GM23338 (cell line): ENCODE measurements at regions not wholly inside any gene's neighbourhood (a gene's known extent, or its start where the extent isn't known, plus 50 kb on each side); places are given as distances from the start of the nearest gene placed in this dataset.
A peak's percentile ranks its signal among the peaks of the same experiment; 100 is the strongest.

Experiments used
- ATAC-seq: fragments of 200-7000 bp; cut with Tn5 transposase; 3 replicates; pipeline ENCODE4 v1.9.1; 2020
- DNase-seq: peaks from one replicate; pipeline ENCODE4 v3.0.0-alpha.2; 2015; ENCODE audit warnings: low spot score
- H2AFZ ChIP-seq: fragments of 200-600 bp; sonication (generic); 2 replicates; pipeline ENCODE4 v1.8.0; 2016; ENCODE audit warnings: antibody characterized with exemption, mild to moderate bottlenecking, moderate library complexity
- H3F3A ChIP-seq: fragments of 200-600 bp; sonication (generic); replicated peaks from 2 replicates; pipeline ENCODE4 v1.8.0; 2017; ENCODE audit warnings: antibody characterized with exemption, mixed run types, low read depth
- H3K27ac ChIP-seq: fragments of 200-600 bp; sonication (generic); 2 replicates; pipeline ENCODE4 v1.6.1; 2016; ENCODE audit warnings: low read depth
- H3K27me3 ChIP-seq: fragments of 200-600 bp; sonication (generic); 2 replicates; pipeline ENCODE4 v1.8.0; 2016; ENCODE audit warnings: mild to moderate bottlenecking, mixed run types, moderate library complexity; ENCODE audit not compliant: insufficient read depth
- H3K36me3 ChIP-seq: fragments of 200-600 bp; sonication (generic); 2 replicates; pipeline ENCODE4 v1.8.0; 2016; ENCODE audit warnings: mild to moderate bottlenecking; ENCODE audit not compliant: insufficient read depth
- H3K4me1 ChIP-seq: fragments of 200-600 bp; sonication (generic); 2 replicates; pipeline ENCODE4 v1.8.0; 2016; ENCODE audit warnings: mild to moderate bottlenecking, moderate library complexity; ENCODE audit not compliant: insufficient read depth
- H3K4me2 ChIP-seq: fragments of 200-600 bp; sonication (generic); 2 replicates; pipeline ENCODE4 v1.7.1; 2017; ENCODE audit warnings: mixed run types
- H3K4me3 ChIP-seq: fragments of 200-600 bp; sonication (generic); 2 replicates; pipeline ENCODE4 v1.6.1; 2016; ENCODE audit warnings: mixed run types
- H3K79me2 ChIP-seq: fragments of 200-600 bp; sonication (generic); replicated peaks from 2 replicates; pipeline ENCODE4 v1.8.0; 2017; ENCODE audit warnings: mild to moderate bottlenecking; ENCODE audit not compliant: insufficient read depth
- H3K9me2 ChIP-seq: fragments of 200-600 bp; sonication (generic); 2 replicates; pipeline ENCODE4 v1.8.0; 2017; ENCODE audit not compliant: insufficient read depth
- H4K20me1 ChIP-seq: fragments of 200-600 bp; sonication (generic); replicated peaks from 2 replicates; pipeline ENCODE4 v1.8.0; 2017; ENCODE audit warnings: mild to moderate bottlenecking; ENCODE audit not compliant: insufficient read depth
- H3K27ac Mint-ChIP-seq: 2 replicates; pipeline ENCODE4 v1.8.0; 2020; ENCODE audit warnings: inconsistent platforms, mild to moderate bottlenecking, moderate library complexity, mixed read lengths
- H3K27me3 Mint-ChIP-seq: 3 replicates; pipeline ENCODE4 v1.8.0; 2022; ENCODE audit warnings: low read depth, mild to moderate bottlenecking, moderate library complexity, mixed read lengths, inconsistent platforms; ENCODE audit not compliant: insufficient read depth, poor library complexity
- H3K36me3 Mint-ChIP-seq: 3 replicates; pipeline ENCODE4 v1.8.0; 2021; ENCODE audit warnings: low read depth, mild to moderate bottlenecking, inconsistent platforms, moderate library complexity, mixed read lengths
- H3K4me1 Mint-ChIP-seq: 3 replicates; pipeline ENCODE4 v1.8.0; 2020; ENCODE audit warnings: mild to moderate bottlenecking, inconsistent platforms, mixed read lengths
- H3K4me3 Mint-ChIP-seq: 3 replicates; pipeline ENCODE4 v1.8.0; 2021; ENCODE audit warnings: moderate library complexity, mild to moderate bottlenecking, inconsistent platforms, mixed read lengths
- H3K9me3 Mint-ChIP-seq: 3 replicates; pipeline ENCODE4 v1.8.0; 2020; ENCODE audit warnings: moderate library complexity, mild to moderate bottlenecking, inconsistent platforms, mixed read lengths
- CREB1 ChIP-seq: fragments of 250-450 bp; sonication (Bioruptor Pico); IDR thresholded peaks from 2 replicates; pipeline ENCODE4 v1.5.0; 2020; ENCODE audit warnings: low read depth, mild to moderate bottlenecking, moderate library complexity
- CTCF ChIP-seq, 2 experiments: fragments of 200-600 bp in 1 of 2; sonication (generic) in 1 of 2; conservative IDR thresholded peaks; 2 replicates each; pipeline versions ENCODE4 v1.5.1 to v1.6.1; 2016 to 2017; ENCODE audit warnings: antibody characterized with exemption in 2 of 2, low read depth in 2 of 2, mild to moderate bottlenecking in 2 of 2, moderate library complexity in 1 of 2
- ETS1 ChIP-seq: IDR thresholded peaks from 2 replicates; pipeline ENCODE4 v1.6.1; 2016; ENCODE audit warnings: antibody characterized with exemption
- EZH2phosphoT487 ChIP-seq: fragments of 200-600 bp; sonication (generic); IDR thresholded peaks from one replicate; pipeline ENCODE4 v1.8.1; 2018; ENCODE audit warnings: antibody characterized with exemption; ENCODE audit not compliant: unreplicated experiment
- NANOG ChIP-seq: IDR thresholded peaks from 2 replicates; pipeline ENCODE4 v1.6.1; 2016; ENCODE audit warnings: antibody characterized with exemption, borderline replicate concordance
- REST ChIP-seq: IDR thresholded peaks from one replicate; pipeline ENCODE4 v1.6.1; 2018; ENCODE audit warnings: antibody characterized with exemption; ENCODE audit not compliant: unreplicated experiment
- STAT1 ChIP-seq: IDR thresholded peaks from one replicate; pipeline ENCODE4 v1.6.1; 2016; ENCODE audit warnings: antibody characterized with exemption; ENCODE audit not compliant: unreplicated experiment

GRCh38 chr20:51318058-51318949 lies 224.2 kb downstream of the NFATC2 start:
- H3K27me3 Mint-ChIP-seq = peaks cover 34% of the 10 kb centered on the region

GRCh38 chr20:51315390-51315789 lies 227.1 kb downstream of the NFATC2 start:
- Histone ChIP-seq H2AFZ (no peak overlapping the region), H3F3A (no peaks in the 10 kb centered on the region), H4K20me1 (no peaks in the 10 kb centered on the region), H3K4me2 (no peak overlapping the region), H3K27ac (no peak overlapping the region), H3K4me3 (no peak overlapping the region), H3K36me3 (no peaks in the 10 kb centered on the region), H3K79me2 (no peaks in the 10 kb centered on the region), H3K27me3 (peaks cover 26% of the 10 kb centered on the region), H3K4me1 (peaks cover 17% of the 10 kb centered on the region), H3K9me2 (0 out of 2 replicates have a peak, but pooled peaks cover 6% of the 10 kb centered on the region)
- peaks cover 17% of the 10 kb centered on the region for H3K9me3 Mint-ChIP-seq
- peaks cover 43% of the 10 kb centered on the region for H3K27me3 Mint-ChIP-seq
- no peak for ATAC-seq
- no peak for DNase-seq
- H3K4me3 Mint-ChIP-seq = no peak overlapping the region
- peaks cover 13% of the 10 kb centered on the region for H3K36me3 Mint-ChIP-seq
- H3K4me1 Mint-ChIP-seq = peaks cover 38% of the 10 kb centered on the region
- H3K27ac Mint-ChIP-seq = no peak overlapping the region
- TF ChIP-seq EZH2phosphoT487 (no peak), STAT1 (no peak), REST (no peak), NANOG (no peak), CREB1 (CRISPR knock-in tag) (no peak)

More at GRCh38 chr20:51318058-51318949, 224.2 kb downstream of the NFATC2 start:
- DNase-seq (peak; percentile 93), ATAC-seq (peak; percentile 97)
- no peak overlapping the region for H3K4me3 Mint-ChIP-seq
- peaks cover 32% of the 10 kb centered on the region for H3K4me1 Mint-ChIP-seq
- Histone ChIP-seq H3F3A (no peaks in the 10 kb centered on the region), H3K4me2 (0 out of 2 replicates have a peak overlapping the region, but pooled peaks have one; percentile 22), H3K27ac (no peak overlapping the region), H3K4me3 (no peak overlapping the region), H3K79me2 (no peaks in the 10 kb centered on the region), H3K27me3 (peaks cover 10% of the 10 kb centered on the region; the same call in 1 of the 2 replicates), H3K36me3 (no peaks in the 10 kb centered on the region), H2AFZ (peak overlapping the region; percentile 89), H3K4me1 (peaks cover 8% of the 10 kb centered on the region), H3K9me2 (0 out of 2 replicates have a peak, but pooled peaks cover 6% of the 10 kb centered on the region), H4K20me1 (no peaks in the 10 kb centered on the region)
- peak overlapping the region; percentile 34 for H3K27ac Mint-ChIP-seq
- TF ChIP-seq ETS1 (no peak), CTCF (conservative IDR thresholded peaks at IDR 0.05; ENCODE audit: low read depth in 2 of 2) (peak; percentile 89 to 96)
- H3K36me3 Mint-ChIP-seq = no peaks in the 10 kb centered on the region; the same call in 2 of the 3 replicates
- peaks cover 4% of the 10 kb centered on the region; the same call in 2 of the 3 replicates for H3K9me3 Mint-ChIP-seq
